IMR-90 (cell line): ENCODE measurements at regions not wholly inside any gene's neighbourhood (a gene's known extent, or its start where the extent isn't known, plus 50 kb on each side); places are given as distances from the start of the nearest gene placed in this dataset.

Experiments used
- ATAC-seq: fragments of 200-7000 bp; cut with Tn5 transposase; 2 replicates; pipeline ENCODE4 v1.9.1; 2020; ENCODE audit warnings: low read depth, mild to moderate bottlenecking, moderate library complexity
- BruUV-seq: library from RNA; stranded (reverse); fragments of 400-500 nt; replicated peaks from 2 replicates; lab custom pipeline; 2021; lab: Mats Ljungman, UMichigan
- CTCF ChIA-PET: fragments of 300-600 bp; formaldehyde crosslinking; extraction: SDS; loops from one replicate; lab custom pipeline; 2021; ENCODE audit warnings: antibody characterized with exemption; lab: Yijun Ruan, JAX
- POLR2A ChIA-PET: fragments of 300-600 bp; sonication (Branson Sonifier 250); formaldehyde crosslinking; loops from one replicate; lab custom pipeline; 2022; ENCODE audit warnings: antibody characterized with exemption; ENCODE audit not compliant: unreplicated experiment; lab: Charles Lee
- DNase-seq: peaks from one replicate; pipeline ENCODE4 v3.0.0; 2013
- H2AFZ ChIP-seq: replicated peaks from 2 replicates; pipeline ENCODE3; 2013; ENCODE audit warnings: low read length, mild to moderate bottlenecking; ENCODE audit not compliant: poor library complexity
- H2AK5ac ChIP-seq: 2 replicates; pipeline ENCODE4 v1.6.1; 2013; ENCODE audit warnings: low read depth, low read length, inconsistent platforms
- H2AK9ac ChIP-seq: replicated peaks from 2 replicates; pipeline ENCODE3; 2013; ENCODE audit warnings: mild to moderate bottlenecking, low read depth, low read length, moderate library complexity; ENCODE audit not compliant: poor library complexity
- H2BK120ac ChIP-seq: 2 replicates; pipeline ENCODE4 v1.6.1; 2013; ENCODE audit warnings: low read depth, low read length, inconsistent platforms
- H2BK15ac ChIP-seq: 3 replicates; pipeline ENCODE4 v1.6.1; 2013; ENCODE audit warnings: low read depth, low read length, inconsistent platforms
- H2BK20ac ChIP-seq: 2 replicates; pipeline ENCODE4 v1.6.1; 2013; ENCODE audit warnings: low read depth, mild to moderate bottlenecking, inconsistent platforms, low read length, moderate library complexity
- H2BK5ac ChIP-seq: 2 replicates; pipeline ENCODE4 v1.6.1; 2013; ENCODE audit warnings: mild to moderate bottlenecking, low read depth, low read length, inconsistent platforms; ENCODE audit not compliant: poor library complexity, severe bottlenecking
- H3K14ac ChIP-seq: replicated peaks from 2 replicates; pipeline ENCODE4 v1.6.1; 2013; ENCODE audit warnings: low read depth, low read length, inconsistent platforms
- H3K18ac ChIP-seq: 2 replicates; pipeline ENCODE4 v1.6.1; 2013; ENCODE audit warnings: low read depth, low read length, control low read depth
- H3K23ac ChIP-seq: 2 replicates; pipeline ENCODE4 v1.6.1; 2013; ENCODE audit warnings: low read depth, low read length, inconsistent platforms
- H3K27ac ChIP-seq: 2 replicates; pipeline ENCODE4 v1.5.1; 2013; ENCODE audit warnings: mild to moderate bottlenecking, control low read depth, low read length; ENCODE audit not compliant: insufficient read depth
- H3K27me3 ChIP-seq: 2 replicates; pipeline ENCODE4 v1.6.1; 2013; ENCODE audit warnings: low read length; ENCODE audit not compliant: control insufficient read depth, insufficient read depth
- H3K36me3 ChIP-seq: 2 replicates; pipeline ENCODE4 v1.6.1; 2013; ENCODE audit warnings: low read length, mixed read lengths; ENCODE audit not compliant: control insufficient read depth, insufficient read depth
- H3K4ac ChIP-seq: 2 replicates; pipeline ENCODE4 v1.6.1; 2013; ENCODE audit warnings: low read depth, low read length, inconsistent platforms
- H3K4me1 ChIP-seq: 2 replicates; pipeline ENCODE4 v1.6.1; 2013; ENCODE audit warnings: low read length, mixed read lengths; ENCODE audit not compliant: control insufficient read depth, insufficient read depth
- H3K4me2 ChIP-seq: 2 replicates; pipeline ENCODE4 v1.6.1; 2013; ENCODE audit warnings: low read depth, mild to moderate bottlenecking, control low read depth, low read length, moderate library complexity
- H3K4me3 ChIP-seq: 2 replicates; pipeline ENCODE4 v1.5.1; 2013; ENCODE audit warnings: low read depth, mild to moderate bottlenecking, control low read depth, low read length, moderate library complexity; ENCODE audit not compliant: insufficient read depth
- H3K56ac ChIP-seq: 2 replicates; pipeline ENCODE4 v1.6.1; 2013; ENCODE audit warnings: low read length, inconsistent platforms; ENCODE audit not compliant: insufficient read depth; ENCODE audit errors: extremely low read depth
- H3K79me1 ChIP-seq, 2 experiments: 2 replicates each; pipeline ENCODE4 v1.6.1; 2013; ENCODE audit warnings: low read length in 2 of 2, inconsistent platforms in 1 of 2, low read depth in 1 of 2
- H3K9ac ChIP-seq: 2 replicates; pipeline ENCODE4 v1.6.1; 2013; ENCODE audit warnings: low read depth, low read length, control low read depth
- H3K9me1 ChIP-seq: 2 replicates; pipeline ENCODE4 v1.6.1; 2013; ENCODE audit warnings: low read length, inconsistent platforms; ENCODE audit not compliant: insufficient read depth
- H3K9me3 ChIP-seq: 2 replicates; pipeline ENCODE4 v1.6.1; 2013; ENCODE audit warnings: low read length; ENCODE audit not compliant: control insufficient read depth, insufficient read depth
- H4K20me1 ChIP-seq: 2 replicates; pipeline ENCODE4 v1.6.1; 2013; ENCODE audit warnings: low read length, inconsistent platforms; ENCODE audit not compliant: insufficient read depth
- H4K5ac ChIP-seq: 2 replicates; pipeline ENCODE4 v1.6.1; 2013; ENCODE audit warnings: mild to moderate bottlenecking, low read depth, low read length, control low read depth
- H4K8ac ChIP-seq, 2 experiments: 2 replicates each; pipeline ENCODE4 v1.6.1; 2013; ENCODE audit warnings: low read depth in 2 of 2, low read length in 2 of 2, control low read depth in 1 of 2, inconsistent platforms in 1 of 2
- H4K91ac ChIP-seq: 2 replicates; pipeline ENCODE4 v1.6.1; 2013; ENCODE audit warnings: low read depth, low read length, inconsistent platforms; ENCODE audit not compliant: insufficient read depth
- BHLHE40 ChIP-seq: fragments of 150-350 bp; IDR thresholded peaks from 2 replicates; pipeline ENCODE4 v1.6.1; 2016; ENCODE audit warnings: mild to moderate bottlenecking, low read depth, low read length
- CHD1 ChIP-seq: IDR thresholded peaks from 2 replicates; pipeline ENCODE4 v1.6.1; 2012; ENCODE audit warnings: low read depth, low read length, improper control_type of control experiment
- ELK1 ChIP-seq: fragments of 150-350 bp; IDR thresholded peaks from 2 replicates; pipeline ENCODE4 v1.6.1; 2016; ENCODE audit warnings: low read depth, mild to moderate bottlenecking, low read length, moderate library complexity, borderline replicate concordance
- FOS ChIP-seq: fragments of 150-350 bp; IDR thresholded peaks from 2 replicates; pipeline ENCODE4 v1.6.1; 2016; ENCODE audit warnings: low read depth, low read length
- MAFK ChIP-seq: IDR thresholded peaks from 2 replicates; pipeline ENCODE4 v1.6.1; 2012; ENCODE audit warnings: low read depth, low read length, improper control_type of control experiment
- MAZ ChIP-seq: IDR thresholded peaks from 2 replicates; pipeline ENCODE4 v1.6.1; 2012; ENCODE audit warnings: low read depth, mild to moderate bottlenecking, low read length, improper control_type of control experiment, moderate library complexity, borderline replicate concordance
- NFE2L2 ChIP-seq: fragments of 150-350 bp; IDR thresholded peaks from 2 replicates; pipeline ENCODE4 v1.6.1; 2016; ENCODE audit warnings: low read depth, mild to moderate bottlenecking, low read length
- POLR2A ChIP-seq: IDR thresholded peaks from 2 replicates; pipeline ENCODE4 v1.6.1; 2012; ENCODE audit warnings: mild to moderate bottlenecking, low read depth, low read length
- RAD21 ChIP-seq: IDR thresholded peaks from 2 replicates; pipeline ENCODE4 v1.6.1; 2012; ENCODE audit warnings: low read length, improper control_type of control experiment
- RCOR1 ChIP-seq: IDR thresholded peaks from 2 replicates; pipeline ENCODE4 v1.6.1; 2012; ENCODE audit warnings: mild to moderate bottlenecking, low read length, improper control_type of control experiment; ENCODE audit not compliant: insufficient replicate concordance
- USF2 ChIP-seq: fragments of 150-350 bp; IDR thresholded peaks from 2 replicates; pipeline ENCODE4 v1.6.1; 2017; ENCODE audit warnings: mild to moderate bottlenecking, antibody characterized with exemption, low read length, low read depth
- WGBS, 2 experiments: methylation state at CpG; one replicate each; pipeline versions ENCODE4 v1.1.5 to v1.1.7; 2013; ENCODE audit warnings: missing lambda C conversion rate in 2 of 2; ENCODE audit not compliant: insufficient read length in 1 of 2; ENCODE audit errors: extremely low coverage in 2 of 2; 5-methylcytosine and 5-hydroxymethylcytosine counted together
- dilution Hi-C: fragments of 300-500 bp; cut with HindIII; formaldehyde crosslinking; loops from one replicate; pipeline ENCODE4 v1.14.3; 2018; ENCODE audit warnings: low sequenced_read_pairs; ENCODE audit not compliant: unreplicated experiment
- in situ Hi-C: fragments of 300-500 bp; cut with MboI; formaldehyde crosslinking; loops from 3 replicates; pipeline ENCODE4 v1.14.3; 2019; ENCODE audit warnings: low sequenced_read_pairs, inconsistent platforms, mixed read lengths
- intact Hi-C: fragments of 100-400 bp; cut with micrococcal nuclease; formaldehyde crosslinking; loops from 2 replicates; pipeline ENCODE4 v1.10.0; 2022

- Histone ChIP-seq H3K9me3 (no peaks in the 10 kb centered on the region), H4K5ac (no peak overlapping the region), H3K36me3 (no peaks in the 10 kb centered on the region), H4K20me1 (no peaks in the 10 kb centered on the region), H3K79me1 (no peaks in the 10 kb centered on the region), H2BK20ac (no peak overlapping the region), H3K56ac (no peak overlapping the region), H3K9ac (no peak overlapping the region), H3K18ac (no peak overlapping the region), H2AK5ac (no peak overlapping the region), H3K27me3 (no peaks in the 10 kb centered on the region; the same call in 1 of the 2 replicates), H2BK120ac (no peak overlapping the region), H2BK15ac (no peak overlapping the region), H3K27ac (no peak overlapping the region), H3K23ac (no peak overlapping the region), H3K4me2 (no peak overlapping the region), H3K9me1 (no peaks in the 10 kb centered on the region), H3K4me3 (no peak overlapping the region), H4K91ac (no peak overlapping the region), H2BK5ac (no peak overlapping the region), H3K4ac (no peak overlapping the region), H3K14ac (no peak overlapping the region), H3K4me1 (no peaks in the 10 kb centered on the region), H4K8ac (no peak overlapping the region), H2AFZ (no peak overlapping the region), H2AK9ac (no peak overlapping the region)
- WGBS, 2 experiments, result 0% methylated on average over 1 of the region's 3 CpGs; no CpG with 5 or more reads in 1 of the 2 experiments
- ChIA-PET CTCF (no interaction called here), POLR2A (no interaction called here)
- dilution Hi-C loops, result no loop called here
- in situ Hi-C loops, result no loop called here
- ATAC-seq, result no peak
- no peak for DNase-seq
- TF ChIP-seq MAFK, result no peak
- no peak for TF ChIP-seq MAZ
- TF ChIP-seq FOS, result no peak
- no peak for TF ChIP-seq NFE2L2
- no peak for TF ChIP-seq USF2
- no peak for TF ChIP-seq CHD1
- TF ChIP-seq RCOR1, result no peak
- no peak for TF ChIP-seq BHLHE40
- TF ChIP-seq ELK1, result no peak
- no peak for TF ChIP-seq POLR2A
- no peak for TF ChIP-seq RAD21
- BruUV-seq, result no TSS peak
- intact Hi-C loops, result no loop called here
These were observed 458.4 kb upstream of the ADAMTS9 start for GRCh38 chr3:65146179-65146578.
